Activated CD8-positive, alpha-beta memory T cell treated with anti-CD3 and anti-CD28 coated beads, Interleukin-2, amount 10 ng/mL, durations not matched to agents 7 days and 5 days (primary cell): ENCODE measurements at regions not wholly inside any gene's neighbourhood (a gene's known extent, or its start where the extent isn't known, plus 50 kb on each side); places are given as distances from the start of the nearest gene placed in this dataset.
"Not testable (repeated sequence)": the region's sequence is repeated elsewhere in the genome, so short reads cannot be mapped to it uniquely, and the experiment has no call there.

Source experiments
- ATAC-seq: fragments of 150-1000 bp; cut with Tn5 transposase; one replicate; pipeline ENCODE4 v1.10.0; 2021; ENCODE audit warnings: moderate library complexity
- CTCF ChIA-PET: fragments of 350-600 bp; sonication (Branson Sonifier 250); formaldehyde crosslinking; loops from one replicate; lab custom pipeline; 2021; ENCODE audit warnings: antibody characterized with exemption; lab: Charles Lee
- DNase-seq: peaks from one replicate; pipeline ENCODE4 v3.0.0-alpha.2; 2020
- H3K27ac Mint-ChIP-seq: one replicate; pipeline ENCODE4 v1.8.0; 2021; ENCODE audit warnings: mild to moderate bottlenecking, mixed read lengths
- H3K27me3 Mint-ChIP-seq: one replicate; pipeline ENCODE4 v1.8.0; 2021; ENCODE audit warnings: mixed read lengths
- H3K36me3 Mint-ChIP-seq: one replicate; pipeline ENCODE4 v1.8.0; 2021; ENCODE audit warnings: mild to moderate bottlenecking, mixed read lengths
- H3K4me1 Mint-ChIP-seq: one replicate; pipeline ENCODE4 v1.8.0; 2021; ENCODE audit warnings: mixed read lengths
- H3K4me3 Mint-ChIP-seq: one replicate; pipeline ENCODE4 v1.8.0; 2021; ENCODE audit warnings: mild to moderate bottlenecking, moderate library complexity, mixed read lengths
- H3K9me3 Mint-ChIP-seq: one replicate; pipeline ENCODE4 v1.8.0; 2022; ENCODE audit warnings: low read depth, mixed read lengths

GRCh38 chr17:45601605-45602539, 111.4 kb upstream of the PLEKHM1 start:
- CTCF ChIA-PET, H3K27ac Mint-ChIP-seq, DNase-seq, H3K36me3 Mint-ChIP-seq, H3K4me3 Mint-ChIP-seq, H3K9me3 Mint-ChIP-seq, H3K4me1 Mint-ChIP-seq, H3K27me3 Mint-ChIP-seq, ATAC-seq: not testable (repeated sequence)

GRCh38 chr17:45605751-45606150, 115.2 kb upstream of the PLEKHM1 start:
- not testable (repeated sequence) for H3K4me3 Mint-ChIP-seq

GRCh38 chr17:45619984-45620405, 129.5 kb upstream of the PLEKHM1 start:
- H3K4me1 Mint-ChIP-seq, H3K27me3 Mint-ChIP-seq, H3K9me3 Mint-ChIP-seq, H3K27ac Mint-ChIP-seq, H3K36me3 Mint-ChIP-seq, CTCF ChIA-PET: not testable (repeated sequence)
- ATAC-seq (peak; percentile 100), DNase-seq (peak; percentile 86)
- peak overlapping the region; percentile 66 for H3K4me3 Mint-ChIP-seq

More at GRCh38 chr17:45605751-45606150, 115.2 kb upstream of the PLEKHM1 start:
- H3K36me3 Mint-ChIP-seq, H3K27ac Mint-ChIP-seq, DNase-seq, ATAC-seq, H3K4me1 Mint-ChIP-seq, CTCF ChIA-PET, H3K9me3 Mint-ChIP-seq, H3K27me3 Mint-ChIP-seq: not testable (repeated sequence)

GRCh38 chr17:45620468-45620867, 129.9 kb upstream of the PLEKHM1 start:
- DNase-seq, CTCF ChIA-PET, H3K27me3 Mint-ChIP-seq, H3K4me1 Mint-ChIP-seq, H3K36me3 Mint-ChIP-seq, H3K27ac Mint-ChIP-seq, H3K9me3 Mint-ChIP-seq: not testable (repeated sequence)
- peak overlapping the region; percentile 66 for H3K4me3 Mint-ChIP-seq
- ATAC-seq: peak; percentile 77

- H3K4me1 Mint-ChIP-seq, H3K27ac Mint-ChIP-seq, H3K9me3 Mint-ChIP-seq, H3K36me3 Mint-ChIP-seq, ATAC-seq, CTCF ChIA-PET, DNase-seq, H3K27me3 Mint-ChIP-seq: not testable (repeated sequence)
- H3K4me3 Mint-ChIP-seq: peak overlapping the region; percentile 48
Measured at GRCh38 chr17:45621087-45621486, 130.6 kb upstream of the PLEKHM1 start.

- CTCF ChIA-PET, H3K27me3 Mint-ChIP-seq, H3K9me3 Mint-ChIP-seq, H3K27ac Mint-ChIP-seq, DNase-seq, ATAC-seq, H3K36me3 Mint-ChIP-seq, H3K4me1 Mint-ChIP-seq: not testable (repeated sequence)
- peak overlapping the region; percentile 41 for H3K4me3 Mint-ChIP-seq
Measured at GRCh38 chr17:45622295-45622694, 131.8 kb upstream of the PLEKHM1 start.

- Mint-ChIP-seq H3K36me3 (peaks cover 21% of the 10 kb centered on the region), H3K4me1 (peaks cover 2% of the 10 kb centered on the region), H3K27ac (no peak overlapping the region), H3K4me3 (no peak overlapping the region), H3K9me3 (no peaks in the 10 kb centered on the region), H3K27me3 (no peaks in the 10 kb centered on the region)
- no peak for ATAC-seq
- CTCF ChIA-PET: interaction anchor here (1.5 kb wide), 1 partner anchor 12 kb away, joined by 5 read pairs; no protein-coding TSS in a partner anchor
- DNase-seq: no peak
Measured at GRCh38 chr17:45628019-45628418, 137.5 kb upstream of the PLEKHM1 start.

- DNase-seq (no peak), ATAC-seq (no peak)
- peaks cover 23% of the 10 kb centered on the region for H3K36me3 Mint-ChIP-seq
- peaks cover 2% of the 10 kb centered on the region for H3K4me1 Mint-ChIP-seq
- no peak overlapping the region for H3K27ac Mint-ChIP-seq
- CTCF ChIA-PET: no interaction called here
- no peak overlapping the region for H3K4me3 Mint-ChIP-seq
- no peaks in the 10 kb centered on the region for H3K9me3 Mint-ChIP-seq
- H3K27me3 Mint-ChIP-seq: no peaks in the 10 kb centered on the region
Measured at GRCh38 chr17:45631941-45632340, 141.4 kb upstream of the PLEKHM1 start.

- ATAC-seq: no peak
- Mint-ChIP-seq H3K27ac (no peak overlapping the region), H3K4me1 (peaks cover 14% of the 10 kb centered on the region), H3K36me3 (peaks cover 6% of the 10 kb centered on the region), H3K27me3 (no peaks in the 10 kb centered on the region), H3K4me3 (no peak overlapping the region), H3K9me3 (no peaks in the 10 kb centered on the region)
- DNase-seq: no peak
- CTCF ChIA-PET: interaction anchor here (1.1 to 4.8 kb wide), 8 partner anchors 10 to 198 kb away, joined by 3 to 76 read pairs (median 10); no protein-coding TSS in a partner anchor
Measured at GRCh38 chr17:45639297-45639849, 144.7 kb upstream of the CRHR1 start.

GRCh38 chr17:45640141-45640850, 143.8 kb upstream of the CRHR1 start:
- H3K27ac Mint-ChIP-seq: no peak overlapping the region
- peaks cover 17% of the 10 kb centered on the region for H3K4me1 Mint-ChIP-seq
- H3K36me3 Mint-ChIP-seq: peaks cover 6% of the 10 kb centered on the region
- DNase-seq (peak; percentile 81), ATAC-seq (peak; percentile 81)
- H3K27me3 Mint-ChIP-seq: no peaks in the 10 kb centered on the region
- CTCF ChIA-PET: interaction anchor here (0.6 to 4.8 kb wide), 33 partner anchors 9 to 574 kb away, joined by 3 to 76 read pairs (median 3); partner anchors contain the start of gene KANSL1
- H3K4me3 Mint-ChIP-seq: no peak overlapping the region
- H3K9me3 Mint-ChIP-seq: no peaks in the 10 kb centered on the region

GRCh38 chr17:45641541-45641940, 142.6 kb upstream of the CRHR1 start:
- H3K4me1 Mint-ChIP-seq: peaks cover 29% of the 10 kb centered on the region
- H3K4me3 Mint-ChIP-seq: no peak overlapping the region
- CTCF ChIA-PET: interaction anchor here (2.6 to 4.8 kb wide), 3 partner anchors 26 to 196 kb away, joined by 10 to 76 read pairs (median 37); no protein-coding TSS in a partner anchor
- DNase-seq: no peak
- no peaks in the 10 kb centered on the region for H3K9me3 Mint-ChIP-seq
- ATAC-seq: no peak
- peaks cover 6% of the 10 kb centered on the region for H3K36me3 Mint-ChIP-seq
- no peak overlapping the region for H3K27ac Mint-ChIP-seq
- peaks cover 5% of the 10 kb centered on the region for H3K27me3 Mint-ChIP-seq

- peaks cover 15% of the 10 kb centered on the region for H3K27me3 Mint-ChIP-seq
- no peak overlapping the region for H3K27ac Mint-ChIP-seq
- no peak for ATAC-seq
- H3K9me3 Mint-ChIP-seq: no peaks in the 10 kb centered on the region
- no peak overlapping the region for H3K4me3 Mint-ChIP-seq
- peaks cover 6% of the 10 kb centered on the region for H3K36me3 Mint-ChIP-seq
- peaks cover 33% of the 10 kb centered on the region for H3K4me1 Mint-ChIP-seq
- no peak for DNase-seq
- CTCF ChIA-PET: no interaction called here
Measured at GRCh38 chr17:45643591-45643990, 140.5 kb upstream of the CRHR1 start.

GRCh38 chr17:45644637-45645036, 139.5 kb upstream of the CRHR1 start:
- Mint-ChIP-seq H3K27me3 (peaks cover 15% of the 10 kb centered on the region), H3K4me1 (peaks cover 28% of the 10 kb centered on the region)
- H3K27ac Mint-ChIP-seq, H3K36me3 Mint-ChIP-seq, DNase-seq, ATAC-seq, H3K4me3 Mint-ChIP-seq, H3K9me3 Mint-ChIP-seq: not testable (repeated sequence)
- CTCF ChIA-PET: interaction anchor here (2.7 kb wide), 1 partner anchor 187 kb away, joined by 18 read pairs; no protein-coding TSS in a partner anchor
